Mesenchymal stem cell (in vitro differentiated cells and primary cell): ENCODE measurements at regions not wholly inside any gene's neighbourhood (a gene's known extent, or its start where the extent isn't known, plus 50 kb on each side); places are given as distances from the start of the nearest gene placed in this dataset.

ENCODE experiments used
- DNase-seq: peaks from one replicate; pipeline ENCODE4 v3.0.0-alpha.2; 2013
- H2AFZ ChIP-seq: one replicate; pipeline ENCODE4 v1.6.1; 2013; ENCODE audit warnings: low read depth, mild to moderate bottlenecking, control low read depth, inconsistent platforms, low read length, moderate library complexity
- H2AK5ac ChIP-seq: 2 replicates; pipeline ENCODE4 v1.6.1; 2013; ENCODE audit warnings: low read length, moderate library complexity, mild to moderate bottlenecking, inconsistent platforms; ENCODE audit not compliant: severe bottlenecking
- H2BK120ac ChIP-seq: one replicate; pipeline ENCODE4 v1.6.1; 2013; ENCODE audit warnings: low read depth, mild to moderate bottlenecking, inconsistent platforms, low read length, moderate library complexity
- H2BK12ac ChIP-seq, 2 experiments: one replicate each; pipeline ENCODE4 v1.6.1; 2013; ENCODE audit warnings: inconsistent platforms in 2 of 2, low read length in 2 of 2, mild to moderate bottlenecking in 2 of 2, moderate library complexity in 2 of 2, control low read depth in 1 of 2
- H2BK15ac ChIP-seq: one replicate; pipeline ENCODE4 v1.6.1; 2013; ENCODE audit warnings: mild to moderate bottlenecking, low read depth, inconsistent platforms; ENCODE audit not compliant: poor library complexity, severe bottlenecking
- H2BK5ac ChIP-seq: 2 replicates; pipeline ENCODE4 v1.6.1; 2013; ENCODE audit warnings: low read depth, mild to moderate bottlenecking, low read length, control low read depth, inconsistent platforms; ENCODE audit not compliant: poor library complexity, severe bottlenecking
- H3K14ac ChIP-seq, 2 experiments: one replicate each; pipeline ENCODE4 v1.6.1; 2013; ENCODE audit warnings: inconsistent platforms in 2 of 2, low read length in 2 of 2, control low read depth in 1 of 2, mild to moderate bottlenecking in 1 of 2, moderate library complexity in 1 of 2
- H3K18ac ChIP-seq, 2 experiments: one replicate each; pipeline ENCODE4 v1.6.1; 2013; ENCODE audit warnings: inconsistent platforms in 2 of 2, low read length in 2 of 2, control low read depth in 1 of 2, low read depth in 1 of 2, mild to moderate bottlenecking in 1 of 2
- H3K23ac ChIP-seq, 2 experiments: one replicate each; pipeline ENCODE4 v1.6.1; 2013; ENCODE audit warnings: inconsistent platforms in 2 of 2, low read length in 2 of 2, mild to moderate bottlenecking in 2 of 2, moderate library complexity in 2 of 2, control low read depth in 1 of 2
- H3K27ac ChIP-seq: 2 replicates; pipeline ENCODE4 v1.5.1; 2013; ENCODE audit warnings: mild to moderate bottlenecking, moderate library complexity, low read length, control low read depth, inconsistent platforms; ENCODE audit not compliant: poor library complexity, severe bottlenecking
- H3K27me3 ChIP-seq, 2 experiments: 2 replicates each; pipeline versions ENCODE4 v1.6.1 to v1.7.0; 2013; ENCODE audit warnings: low read length in 2 of 2, mild to moderate bottlenecking in 2 of 2, moderate library complexity in 2 of 2, control low read depth in 1 of 2, inconsistent platforms in 1 of 2; ENCODE audit not compliant: control insufficient read depth in 1 of 2, insufficient read depth in 1 of 2
- H3K36me3 ChIP-seq, 2 experiments: 2 replicates each; pipeline versions ENCODE4 v1.6.1 to v1.7.0; 2013; ENCODE audit warnings: low read length in 2 of 2, control low read depth in 1 of 2, inconsistent platforms in 1 of 2, low read depth in 1 of 2, mild to moderate bottlenecking in 1 of 2; ENCODE audit not compliant: insufficient read depth in 2 of 2, control insufficient read depth in 1 of 2
- H3K4ac ChIP-seq, 2 experiments: one replicate each; pipeline ENCODE4 v1.6.1; 2013; ENCODE audit warnings: inconsistent platforms in 2 of 2, low read length in 2 of 2, mild to moderate bottlenecking in 2 of 2, moderate library complexity in 2 of 2, control low read depth in 1 of 2, low read depth in 1 of 2
- H3K4me1 ChIP-seq: 2 replicates; pipeline ENCODE4 v1.6.1; 2013; ENCODE audit warnings: low read depth, low read length, control low read depth; ENCODE audit not compliant: control insufficient read depth, insufficient read depth
- H3K4me2 ChIP-seq: 2 replicates; pipeline ENCODE4 v1.6.1; 2013; ENCODE audit warnings: low read length, mild to moderate bottlenecking, inconsistent platforms; ENCODE audit not compliant: poor library complexity, severe bottlenecking
- H3K4me3 ChIP-seq, 2 experiments: 2 replicates each; pipeline versions ENCODE4 v1.5.1 to v1.7.0; 2013; ENCODE audit warnings: low read length in 2 of 2, mild to moderate bottlenecking in 2 of 2, control low read depth in 1 of 2, low read depth in 1 of 2; ENCODE audit not compliant: insufficient read depth in 1 of 2
- H3K79me1 ChIP-seq: replicated peaks from 2 replicates; pipeline ENCODE4 v1.6.1; 2013; ENCODE audit warnings: mild to moderate bottlenecking, control low read depth, low read length, inconsistent platforms; ENCODE audit not compliant: poor library complexity, severe bottlenecking
- H3K9ac ChIP-seq: 2 replicates; pipeline ENCODE4 v1.7.0; 2013; ENCODE audit warnings: mild to moderate bottlenecking, low read length, moderate library complexity
- H3K9me3 ChIP-seq: 2 replicates; pipeline ENCODE4 v1.7.0; 2013; ENCODE audit warnings: mild to moderate bottlenecking, low read length; ENCODE audit not compliant: control insufficient read depth
- H4K8ac ChIP-seq: one replicate; pipeline ENCODE4 v1.6.1; 2013; ENCODE audit warnings: inconsistent platforms, mild to moderate bottlenecking, low read length, moderate library complexity
- H4K91ac ChIP-seq: one replicate; pipeline ENCODE4 v1.6.1; 2013; ENCODE audit warnings: mild to moderate bottlenecking, low read length, inconsistent platforms
- WGBS: methylation state at CpG from one replicate; pipeline ENCODE4 v1.1.7; 2013; ENCODE audit warnings: mixed read lengths; 5-methylcytosine and 5-hydroxymethylcytosine counted together

- Histone ChIP-seq H3K27ac (no peak overlapping the region), H2BK120ac (no peak overlapping the region), H3K18ac (no peak overlapping the region), H2AK5ac (no peak overlapping the region), H3K79me1 (no peaks in the 10 kb centered on the region), H3K4me1 (no peaks in the 10 kb centered on the region), H2BK12ac (no peak overlapping the region), H3K14ac (no peak overlapping the region), H3K4me3 (no peak overlapping the region), H2BK15ac (no peak overlapping the region), H3K23ac (no peak overlapping the region), H3K36me3 (no peaks in the 10 kb centered on the region), H2AFZ (no peak overlapping the region), H3K9ac (no peak overlapping the region), H2BK5ac (no peak overlapping the region), H4K8ac (no peak overlapping the region), H3K27me3 (no peaks in the 10 kb centered on the region), H3K4me2 (no peak overlapping the region), H3K9me3 (peaks cover 12% of the 10 kb centered on the region), H3K4ac (no peak overlapping the region), H4K91ac (no peak overlapping the region)
- no peak for DNase-seq
- WGBS = no CpG with 5 or more reads among the region's 1 CpG
Observed at GRCh38 chr13:90402613-90403012, 944.9 kb upstream of the MIR17HG start.

- WGBS = 96% methylated on average over 14 of the region's 14 CpGs
- Histone ChIP-seq H4K8ac (no peak overlapping the region), H3K23ac (no peak overlapping the region), H2BK5ac (no peak overlapping the region), H3K36me3 (no peaks in the 10 kb centered on the region), H3K27me3 (no peaks in the 10 kb centered on the region), H2BK120ac (no peak overlapping the region), H4K91ac (no peak overlapping the region), H3K27ac (no peak overlapping the region), H3K4me3 (no peak overlapping the region), H3K4ac (no peak overlapping the region), H3K4me1 (no peaks in the 10 kb centered on the region), H3K14ac (no peak overlapping the region), H2AK5ac (no peak overlapping the region), H3K4me2 (no peak overlapping the region), H3K18ac (no peak overlapping the region), H2AFZ (no peak overlapping the region), H3K9ac (no peak overlapping the region), H2BK15ac (no peak overlapping the region), H2BK12ac (no peak overlapping the region), H3K9me3 (peaks cover 12% of the 10 kb centered on the region), H3K79me1 (no peaks in the 10 kb centered on the region)
- no peak for DNase-seq
Observed at GRCh38 chr13:90403330-90404082, 944.0 kb upstream of the MIR17HG start.

GRCh38 chr13:90405301-90405700 is 942.2 kb upstream of the MIR17HG start:
- H3K18ac ChIP-seq = no peak overlapping the region
- H3K14ac ChIP-seq = no peak overlapping the region
- no peak overlapping the region for H2BK120ac ChIP-seq
- no peak overlapping the region for H2AFZ ChIP-seq
- no peak overlapping the region for H2AK5ac ChIP-seq
- H2BK15ac ChIP-seq = no peak overlapping the region
- H3K36me3 ChIP-seq = no peaks in the 10 kb centered on the region
- H3K9me3 ChIP-seq = peaks cover 2% of the 10 kb centered on the region
- no peak overlapping the region for H3K9ac ChIP-seq
- H3K27ac ChIP-seq = no peak overlapping the region
- 100% methylated on average over 1 of the region's 1 CpG for WGBS
- H3K4me1 ChIP-seq = no peaks in the 10 kb centered on the region
- no peaks in the 10 kb centered on the region for H3K79me1 ChIP-seq
- H4K8ac ChIP-seq = no peak overlapping the region
- H3K27me3 ChIP-seq = no peaks in the 10 kb centered on the region
- H3K4me3 ChIP-seq = no peak overlapping the region
- H3K4ac ChIP-seq = no peak overlapping the region
- H3K4me2 ChIP-seq = no peak overlapping the region
- H2BK12ac ChIP-seq = no peak overlapping the region
- no peak overlapping the region for H3K23ac ChIP-seq
- H4K91ac ChIP-seq = no peak overlapping the region
- DNase-seq = no peak
- no peak overlapping the region for H2BK5ac ChIP-seq

GRCh38 chr13:90412980-90413379 is 934.5 kb upstream of the MIR17HG start:
- Histone ChIP-seq H4K91ac (peak overlapping the region; percentile 27), H3K4ac (peak overlapping the region; percentile 54 to 64), H3K27me3 (no peaks in the 10 kb centered on the region), H3K4me2 (no peak overlapping the region), H3K79me1 (no peaks in the 10 kb centered on the region), H3K23ac (no peak overlapping the region), H3K4me3 (no peak overlapping the region), H3K18ac (peak overlapping the region; percentile 2 to 70), H3K14ac (peak overlapping the region in 1 of 2 experiments; percentile 18), H4K8ac (peak overlapping the region; percentile 85), H2BK5ac (no peak overlapping the region), H3K9ac (no peak overlapping the region), H2BK15ac (no peak overlapping the region), H2BK120ac (no peak overlapping the region), H2AFZ (peak overlapping the region; percentile 51), H3K36me3 (no peaks in the 10 kb centered on the region), H3K4me1 (no peaks in the 10 kb centered on the region), H3K9me3 (no peaks in the 10 kb centered on the region), H2BK12ac (peak overlapping the region; percentile 66 to 91), H2AK5ac (no peak overlapping the region), H3K27ac (no peak overlapping the region)
- no peak for DNase-seq
- 97% methylated on average over 2 of the region's 2 CpGs for WGBS
